Mesenchymal stem cell (in vitro differentiated cells and primary cell): ENCODE measurements at regions not wholly inside any gene's neighbourhood (a gene's known extent, or its start where the extent isn't known, plus 50 kb on each side); places are given as distances from the start of the nearest gene placed in this dataset.
"Not testable (repeated sequence)": the region's sequence is repeated elsewhere in the genome, so short reads cannot be mapped to it uniquely, and the experiment has no call there.

ENCODE experiments used
- DNase-seq: peaks from one replicate; pipeline ENCODE4 v3.0.0-alpha.2; 2013
- H2AFZ ChIP-seq: one replicate; pipeline ENCODE4 v1.6.1; 2013; ENCODE audit warnings: low read depth, mild to moderate bottlenecking, control low read depth, inconsistent platforms, low read length, moderate library complexity
- H2AK5ac ChIP-seq: 2 replicates; pipeline ENCODE4 v1.6.1; 2013; ENCODE audit warnings: low read length, moderate library complexity, mild to moderate bottlenecking, inconsistent platforms; ENCODE audit not compliant: severe bottlenecking
- H2BK120ac ChIP-seq: one replicate; pipeline ENCODE4 v1.6.1; 2013; ENCODE audit warnings: low read depth, mild to moderate bottlenecking, inconsistent platforms, low read length, moderate library complexity
- H2BK12ac ChIP-seq, 2 experiments: one replicate each; pipeline ENCODE4 v1.6.1; 2013; ENCODE audit warnings: inconsistent platforms in 2 of 2, low read length in 2 of 2, mild to moderate bottlenecking in 2 of 2, moderate library complexity in 2 of 2, control low read depth in 1 of 2
- H2BK15ac ChIP-seq: one replicate; pipeline ENCODE4 v1.6.1; 2013; ENCODE audit warnings: mild to moderate bottlenecking, low read depth, inconsistent platforms; ENCODE audit not compliant: poor library complexity, severe bottlenecking
- H2BK5ac ChIP-seq: 2 replicates; pipeline ENCODE4 v1.6.1; 2013; ENCODE audit warnings: low read depth, mild to moderate bottlenecking, low read length, control low read depth, inconsistent platforms; ENCODE audit not compliant: poor library complexity, severe bottlenecking
- H3K14ac ChIP-seq, 2 experiments: one replicate each; pipeline ENCODE4 v1.6.1; 2013; ENCODE audit warnings: inconsistent platforms in 2 of 2, low read length in 2 of 2, control low read depth in 1 of 2, mild to moderate bottlenecking in 1 of 2, moderate library complexity in 1 of 2
- H3K18ac ChIP-seq, 2 experiments: one replicate each; pipeline ENCODE4 v1.6.1; 2013; ENCODE audit warnings: inconsistent platforms in 2 of 2, low read length in 2 of 2, control low read depth in 1 of 2, low read depth in 1 of 2, mild to moderate bottlenecking in 1 of 2
- H3K23ac ChIP-seq, 2 experiments: one replicate each; pipeline ENCODE4 v1.6.1; 2013; ENCODE audit warnings: inconsistent platforms in 2 of 2, low read length in 2 of 2, mild to moderate bottlenecking in 2 of 2, moderate library complexity in 2 of 2, control low read depth in 1 of 2
- H3K27ac ChIP-seq: 2 replicates; pipeline ENCODE4 v1.5.1; 2013; ENCODE audit warnings: mild to moderate bottlenecking, moderate library complexity, low read length, control low read depth, inconsistent platforms; ENCODE audit not compliant: poor library complexity, severe bottlenecking
- H3K27me3 ChIP-seq, 2 experiments: 2 replicates each; pipeline versions ENCODE4 v1.6.1 to v1.7.0; 2013; ENCODE audit warnings: low read length in 2 of 2, mild to moderate bottlenecking in 2 of 2, moderate library complexity in 2 of 2, control low read depth in 1 of 2, inconsistent platforms in 1 of 2; ENCODE audit not compliant: control insufficient read depth in 1 of 2, insufficient read depth in 1 of 2
- H3K36me3 ChIP-seq, 2 experiments: 2 replicates each; pipeline versions ENCODE4 v1.6.1 to v1.7.0; 2013; ENCODE audit warnings: low read length in 2 of 2, control low read depth in 1 of 2, inconsistent platforms in 1 of 2, low read depth in 1 of 2, mild to moderate bottlenecking in 1 of 2; ENCODE audit not compliant: insufficient read depth in 2 of 2, control insufficient read depth in 1 of 2
- H3K4ac ChIP-seq, 2 experiments: one replicate each; pipeline ENCODE4 v1.6.1; 2013; ENCODE audit warnings: inconsistent platforms in 2 of 2, low read length in 2 of 2, mild to moderate bottlenecking in 2 of 2, moderate library complexity in 2 of 2, control low read depth in 1 of 2, low read depth in 1 of 2
- H3K4me1 ChIP-seq: 2 replicates; pipeline ENCODE4 v1.6.1; 2013; ENCODE audit warnings: low read depth, low read length, control low read depth; ENCODE audit not compliant: control insufficient read depth, insufficient read depth
- H3K4me2 ChIP-seq: 2 replicates; pipeline ENCODE4 v1.6.1; 2013; ENCODE audit warnings: low read length, mild to moderate bottlenecking, inconsistent platforms; ENCODE audit not compliant: poor library complexity, severe bottlenecking
- H3K4me3 ChIP-seq, 2 experiments: 2 replicates each; pipeline versions ENCODE4 v1.5.1 to v1.7.0; 2013; ENCODE audit warnings: low read length in 2 of 2, mild to moderate bottlenecking in 2 of 2, control low read depth in 1 of 2, low read depth in 1 of 2; ENCODE audit not compliant: insufficient read depth in 1 of 2
- H3K79me1 ChIP-seq: replicated peaks from 2 replicates; pipeline ENCODE4 v1.6.1; 2013; ENCODE audit warnings: mild to moderate bottlenecking, control low read depth, low read length, inconsistent platforms; ENCODE audit not compliant: poor library complexity, severe bottlenecking
- H3K9ac ChIP-seq: 2 replicates; pipeline ENCODE4 v1.7.0; 2013; ENCODE audit warnings: mild to moderate bottlenecking, low read length, moderate library complexity
- H3K9me3 ChIP-seq: 2 replicates; pipeline ENCODE4 v1.7.0; 2013; ENCODE audit warnings: mild to moderate bottlenecking, low read length; ENCODE audit not compliant: control insufficient read depth
- H4K8ac ChIP-seq: one replicate; pipeline ENCODE4 v1.6.1; 2013; ENCODE audit warnings: inconsistent platforms, mild to moderate bottlenecking, low read length, moderate library complexity
- H4K91ac ChIP-seq: one replicate; pipeline ENCODE4 v1.6.1; 2013; ENCODE audit warnings: mild to moderate bottlenecking, low read length, inconsistent platforms
- WGBS: methylation state at CpG from one replicate; pipeline ENCODE4 v1.1.7; 2013; ENCODE audit warnings: mixed read lengths; 5-methylcytosine and 5-hydroxymethylcytosine counted together

DNA sequence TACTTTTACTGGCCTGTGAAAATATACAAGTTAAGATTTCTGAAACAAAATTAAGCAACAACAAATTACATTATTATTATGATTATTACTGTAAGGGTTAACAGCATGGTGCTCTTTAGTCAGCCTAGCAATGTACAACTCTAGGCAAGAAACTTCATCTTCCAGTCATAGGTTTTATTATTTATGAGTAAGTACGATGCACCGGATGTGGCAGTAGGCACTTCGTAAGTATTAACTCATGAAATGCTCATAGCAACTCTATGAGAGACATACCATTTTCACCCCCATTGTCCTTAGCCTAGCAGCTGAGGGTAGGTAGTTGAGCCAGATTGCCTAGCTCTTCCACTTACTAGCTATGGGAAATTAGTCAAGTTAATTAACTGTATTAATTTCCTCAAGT is 68.0 kb upstream of the PTPRG start:
- Histone ChIP-seq H3K27me3 (no peaks in the 10 kb centered on the region), H2AFZ (no peak overlapping the region), H3K4me2 (no peak overlapping the region), H2BK5ac (no peak overlapping the region), H3K4me3 (no peak overlapping the region), H3K27ac (no peak overlapping the region), H3K4ac (no peak overlapping the region), H3K23ac (no peak overlapping the region), H4K91ac (no peak overlapping the region), H2BK15ac (no peak overlapping the region), H3K9me3 (no peaks in the 10 kb centered on the region), H3K14ac (no peak overlapping the region), H4K8ac (no peak overlapping the region), H3K18ac (no peak overlapping the region), H3K4me1 (no peaks in the 10 kb centered on the region), H3K9ac (no peak overlapping the region), H2AK5ac (no peak overlapping the region), H2BK120ac (no peak overlapping the region), H3K79me1 (no peaks in the 10 kb centered on the region), H2BK12ac (no peak overlapping the region), H3K36me3 (no peaks in the 10 kb centered on the region)
- WGBS = no CpG with 5 or more reads among the region's 3 CpGs
- no peak for DNase-seq

DNA sequence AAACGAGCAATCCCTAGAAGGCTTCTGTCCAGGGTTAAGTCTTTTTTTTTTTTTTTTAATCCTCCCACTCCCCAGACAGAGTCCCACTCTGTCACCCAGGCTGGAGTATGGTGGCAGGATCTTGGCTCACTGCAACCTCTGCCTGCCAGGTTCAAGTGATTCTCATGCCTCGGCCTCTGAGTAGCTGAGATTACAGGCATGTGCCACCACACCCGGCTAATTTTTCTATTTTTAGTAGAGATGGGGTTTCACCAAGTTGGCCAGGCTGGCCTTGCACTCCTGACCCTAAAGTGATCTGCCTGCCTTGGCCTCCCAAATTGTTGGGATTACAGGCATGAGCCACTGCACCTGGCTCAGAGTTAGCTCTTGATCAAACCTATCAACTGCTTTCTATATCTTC is 67.1 kb upstream of the PTPRG start:
- not testable (repeated sequence) for H3K18ac ChIP-seq, H2BK5ac ChIP-seq, H3K23ac ChIP-seq, H2AFZ ChIP-seq, H4K8ac ChIP-seq, DNase-seq, H2BK12ac ChIP-seq, H3K4ac ChIP-seq, H2AK5ac ChIP-seq, H3K27ac ChIP-seq, H3K4me2 ChIP-seq, H3K36me3 ChIP-seq, H3K9ac ChIP-seq, H3K9me3 ChIP-seq, H3K27me3 ChIP-seq, H2BK120ac ChIP-seq, H3K4me3 ChIP-seq, H2BK15ac ChIP-seq, H3K4me1 ChIP-seq, H4K91ac ChIP-seq, H3K79me1 ChIP-seq, H3K14ac ChIP-seq
- 92% methylated on average over 3 of the region's 3 CpGs for whole genome bisulfite sequencing

DNA sequence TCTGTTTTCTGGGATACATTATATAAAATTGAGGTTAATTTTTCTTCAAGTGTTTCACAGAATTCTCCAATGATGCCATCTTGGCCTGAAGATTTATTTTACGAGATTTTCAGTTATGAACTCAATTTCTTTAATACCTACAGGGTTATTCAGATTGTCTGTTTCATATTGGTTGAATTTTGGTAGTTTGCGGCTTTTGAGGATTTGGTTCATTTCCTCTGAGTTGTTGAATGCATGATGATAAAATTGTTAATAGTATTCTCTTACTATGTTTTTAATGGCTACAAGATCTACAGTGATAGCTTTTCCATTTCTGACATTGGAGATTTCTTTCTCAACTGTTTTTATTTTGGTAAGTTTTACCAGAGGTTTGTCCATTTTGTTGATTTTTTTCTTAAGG is 63.9 kb upstream of the PTPRG start:
- H3K9ac ChIP-seq = no peak overlapping the region
- no peak overlapping the region for H3K4me2 ChIP-seq
- H3K27ac ChIP-seq = no peak overlapping the region
- DNase-seq = no peak
- no peaks in the 10 kb centered on the region for H3K9me3 ChIP-seq
- no peak overlapping the region for H2BK120ac ChIP-seq
- no peak overlapping the region for H3K18ac ChIP-seq
- no peak overlapping the region for H3K4ac ChIP-seq
- no peak overlapping the region for H4K8ac ChIP-seq
- H3K4me3 ChIP-seq = no peak overlapping the region
- WGBS = no CpG with 5 or more reads among the region's 2 CpGs
- H2BK5ac ChIP-seq = no peak overlapping the region
- H3K4me1 ChIP-seq = no peaks in the 10 kb centered on the region
- H3K14ac ChIP-seq = no peak overlapping the region
- no peaks in the 10 kb centered on the region for H3K36me3 ChIP-seq
- H3K23ac ChIP-seq = no peak overlapping the region
- no peaks in the 10 kb centered on the region for H3K27me3 ChIP-seq
- H3K79me1 ChIP-seq = no peaks in the 10 kb centered on the region
- H2BK12ac ChIP-seq = no peak overlapping the region
- no peak overlapping the region for H2AFZ ChIP-seq
- no peak overlapping the region for H4K91ac ChIP-seq
- no peak overlapping the region for H2AK5ac ChIP-seq
- H2BK15ac ChIP-seq = no peak overlapping the region

DNA sequence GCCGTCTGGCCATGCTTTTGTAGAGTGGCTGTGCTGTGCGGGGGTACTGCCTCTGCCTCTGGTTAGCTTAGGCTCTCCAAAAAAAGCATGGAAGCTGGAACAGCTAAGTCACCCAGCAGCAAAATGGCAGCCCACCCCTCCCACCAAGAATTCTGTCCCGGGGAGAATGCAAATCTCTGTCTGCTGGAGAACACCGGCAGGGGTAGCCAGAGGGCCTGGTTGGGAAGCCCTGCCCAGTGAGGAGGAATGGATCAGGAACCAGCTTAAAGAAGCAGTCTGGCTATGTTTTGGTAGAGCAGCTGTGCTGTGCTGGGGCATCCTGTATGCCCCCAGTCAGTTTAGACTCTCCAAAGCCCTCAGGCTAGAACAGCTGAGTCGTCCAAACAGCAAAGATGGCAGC is 56.2 kb upstream of the PTPRG start:
- Histone ChIP-seq H3K4ac (no peak overlapping the region), H3K27me3 (no peaks in the 10 kb centered on the region), H3K79me1 (no peaks in the 10 kb centered on the region), H3K9me3 (no peaks in the 10 kb centered on the region), H2BK15ac (no peak overlapping the region), H4K91ac (no peak overlapping the region), H3K18ac (no peak overlapping the region), H4K8ac (no peak overlapping the region), H2BK120ac (no peak overlapping the region), H3K27ac (no peak overlapping the region), H3K36me3 (no peaks in the 10 kb centered on the region), H3K23ac (no peak overlapping the region), H3K4me1 (no peaks in the 10 kb centered on the region), H3K4me3 (no peak overlapping the region), H2BK5ac (no peak overlapping the region), H2AFZ (no peak overlapping the region), H3K9ac (no peak overlapping the region), H2AK5ac (no peak overlapping the region), H3K4me2 (no peak overlapping the region), H3K14ac (no peak overlapping the region), H2BK12ac (no peak overlapping the region)
- DNase-seq = no peak
- 77% methylated on average over 5 of the region's 5 CpGs for WGBS
